Liver (tissue), 3 donors: ENCODE measurements at regions not wholly inside any gene's neighbourhood (a gene's known extent, or its start where the extent isn't known, plus 50 kb on each side); places are given as distances from the start of the nearest gene placed in this dataset.

ENCODE experiments used
- ATF3 ChIP-seq: IDR thresholded peaks from 2 replicates; pipeline ENCODE4 v1.6.1; 2016; ENCODE audit warnings: antibody characterized with exemption
- EGR1 ChIP-seq, 2 donors: IDR thresholded peaks; 2 replicates each; pipeline ENCODE4 v1.6.1; 2016 to 2018; ENCODE audit warnings: antibody characterized with exemption in 2 of 2, low read depth in 2 of 2
- TAF1 ChIP-seq: conservative IDR thresholded peaks from 2 replicates; pipeline ENCODE4 v1.6.1; 2016; ENCODE audit warnings: antibody characterized with exemption, mild to moderate bottlenecking
- TF ChIP-seq, protein P1 (sequence below): fragments of 150-350 bp; IDR thresholded peaks from 2 replicates; pipeline ENCODE4 v1.5.1; 2017; ENCODE audit warnings: improper control_type of control experiment, low read depth, low read length; ENCODE audit not compliant: missing input control
- donor health status: healthy.
- donor health status: healthy.

- TF ChIP-seq TAF1 (no peak), ATF3 (no peak), EGR1 (IDR thresholded peaks at IDR 0.05; ENCODE audit: low read depth in 2 of 2) (no peak)
- TF ChIP-seq, protein P1, sequence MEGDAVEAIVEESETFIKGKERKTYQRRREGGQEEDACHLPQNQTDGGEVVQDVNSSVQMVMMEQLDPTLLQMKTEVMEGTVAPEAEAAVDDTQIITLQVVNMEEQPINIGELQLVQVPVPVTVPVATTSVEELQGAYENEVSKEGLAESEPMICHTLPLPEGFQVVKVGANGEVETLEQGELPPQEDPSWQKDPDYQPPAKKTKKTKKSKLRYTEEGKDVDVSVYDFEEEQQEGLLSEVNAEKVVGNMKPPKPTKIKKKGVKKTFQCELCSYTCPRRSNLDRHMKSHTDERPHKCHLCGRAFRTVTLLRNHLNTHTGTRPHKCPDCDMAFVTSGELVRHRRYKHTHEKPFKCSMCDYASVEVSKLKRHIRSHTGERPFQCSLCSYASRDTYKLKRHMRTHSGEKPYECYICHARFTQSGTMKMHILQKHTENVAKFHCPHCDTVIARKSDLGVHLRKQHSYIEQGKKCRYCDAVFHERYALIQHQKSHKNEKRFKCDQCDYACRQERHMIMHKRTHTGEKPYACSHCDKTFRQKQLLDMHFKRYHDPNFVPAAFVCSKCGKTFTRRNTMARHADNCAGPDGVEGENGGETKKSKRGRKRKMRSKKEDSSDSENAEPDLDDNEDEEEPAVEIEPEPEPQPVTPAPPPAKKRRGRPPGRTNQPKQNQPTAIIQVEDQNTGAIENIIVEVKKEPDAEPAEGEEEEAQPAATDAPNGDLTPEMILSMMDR: no peak
Observed at GRCh38 chr2:59000796-59001195, 759.7 kb upstream of the FANCL start.
